GM23248 (cell line): ENCODE measurements at regions not wholly inside any gene's neighbourhood (a gene's known extent, or its start where the extent isn't known, plus 50 kb on each side); places are given as distances from the start of the nearest gene placed in this dataset.

Experiments
- EZH2 ChIP-seq: fragments of 200-600 bp; sonication (generic); IDR thresholded peaks from 2 replicates; pipeline ENCODE4 v1.6.1; 2018; ENCODE audit warnings: antibody characterized with exemption, mild to moderate bottlenecking; ENCODE audit not compliant: insufficient read depth, poor library complexity, severe bottlenecking
- EZH2phosphoT487 ChIP-seq: fragments of 200-600 bp; sonication (generic); IDR thresholded peaks from 2 replicates; pipeline ENCODE4 v1.6.1; 2018; ENCODE audit warnings: antibody characterized with exemption, moderate library complexity, mild to moderate bottlenecking, low read depth; ENCODE audit not compliant: insufficient read depth

DNA sequence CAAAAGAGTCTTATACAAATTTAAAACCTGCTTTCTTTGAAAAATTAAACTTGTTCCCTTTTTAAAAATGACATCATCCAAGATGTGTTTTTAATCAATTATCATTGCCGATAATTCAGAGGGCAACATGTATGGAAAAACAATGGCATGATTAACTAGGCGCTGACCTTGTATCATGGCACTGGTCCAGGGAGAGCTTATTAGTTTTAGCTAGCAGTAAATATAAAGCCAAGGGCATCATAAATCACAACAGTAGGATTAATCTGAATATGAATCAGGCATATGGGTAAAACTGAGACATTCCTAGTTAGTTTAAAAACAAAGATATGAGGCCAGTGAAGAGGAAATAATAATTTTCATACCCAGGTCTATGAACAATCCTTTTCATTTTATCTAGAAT lies 374.0 kb downstream of the HDGFL1 start:
- no peak for TF ChIP-seq EZH2phosphoT487
- no peak for TF ChIP-seq EZH2
